ENCODE measurements at regions not wholly inside any gene's neighbourhood (a gene's known extent, or its start where the extent isn't known, plus 50 kb on each side); places are given as distances from the start of the nearest gene placed in this dataset.

GRCh38 chr17:34703533-34703932 lies 124.2 kb downstream of the TMEM132E start:
- Histone ChIP-seq H2AFZ (no peak overlapping the region), H3K27ac (ENCODE audit: low read depth) (no peak overlapping the region), H3K36me3 (ENCODE audit: insufficient read depth) (no peaks in the 10 kb centered on the region), H3K4me3 (no peak overlapping the region), H3K79me2 (replicated peaks; ENCODE audit: insufficient read depth) (no peaks in the 10 kb centered on the region), H4K20me1 (replicated peaks; ENCODE audit: insufficient read depth) (no peaks in the 10 kb centered on the region; the same call in 1 of the 2 replicates), H3K4me2 (no peak overlapping the region), H3K9me2 (ENCODE audit: insufficient read depth) (no peaks in the 10 kb centered on the region), H3K27me3 (ENCODE audit: insufficient read depth) (no peaks in the 10 kb centered on the region), H3K4me1 (ENCODE audit: insufficient read depth) (no peaks in the 10 kb centered on the region), H3F3A (replicated peaks; ENCODE audit: low read depth) (no peaks in the 10 kb centered on the region)
- Mint-ChIP-seq H3K36me3 (ENCODE audit: low read depth) (no peaks in the 10 kb centered on the region), H3K27me3 (ENCODE audit: insufficient read depth, low read depth, poor library complexity) (peaks cover 12% of the 10 kb centered on the region), H3K4me3 (no peak overlapping the region), H3K27ac (no peak overlapping the region), H3K4me1 (peaks cover 3% of the 10 kb centered on the region; the same call in 1 of the 3 replicates), H3K9me3 (peaks cover 3% of the 10 kb centered on the region; the same call in 2 of the 3 replicates)
- DNase-seq (ENCODE audit: low spot score) (peak; percentile 93), ATAC-seq (peak; percentile 88)
- TF ChIP-seq JUNB (IDR thresholded peaks at IDR 0.05; ENCODE audit: unreplicated experiment), result no peak
- TF ChIP-seq REST (IDR thresholded peaks at IDR 0.05; ENCODE audit: unreplicated experiment), result peak; percentile 92

GRCh38 chr17:34699181-34699580 lies 119.8 kb downstream of the TMEM132E start:
- H3K4me2 ChIP-seq, result no peak overlapping the region
- Mint-ChIP-seq H3K27me3 (ENCODE audit: insufficient read depth, low read depth, poor library complexity) (peaks cover 7% of the 10 kb centered on the region), H3K27ac (no peak overlapping the region), H3K4me3 (no peak overlapping the region), H3K4me1 (peaks cover 3% of the 10 kb centered on the region; the same call in 1 of the 3 replicates), H3K9me3 (no peaks in the 10 kb centered on the region), H3K36me3 (ENCODE audit: low read depth) (no peaks in the 10 kb centered on the region)
- H3K79me2 ChIP-seq (replicated peaks; ENCODE audit: insufficient read depth), result no peaks in the 10 kb centered on the region
- no peaks in the 10 kb centered on the region; the same call in 1 of the 2 replicates for H4K20me1 ChIP-seq (replicated peaks; ENCODE audit: insufficient read depth)
- no peaks in the 10 kb centered on the region for H3K27me3 ChIP-seq (ENCODE audit: insufficient read depth)
- H3F3A ChIP-seq (replicated peaks; ENCODE audit: low read depth), result no peaks in the 10 kb centered on the region
- no peak overlapping the region for H3K4me3 ChIP-seq
- no peaks in the 10 kb centered on the region for H3K4me1 ChIP-seq (ENCODE audit: insufficient read depth)
- H3K27ac ChIP-seq (ENCODE audit: low read depth), result no peak overlapping the region
- no peak for ATAC-seq
- H3K9me2 ChIP-seq (ENCODE audit: insufficient read depth), result no peaks in the 10 kb centered on the region
- DNase-seq (ENCODE audit: low spot score), result no peak
- no peak overlapping the region for H2AFZ ChIP-seq
- no peaks in the 10 kb centered on the region for H3K36me3 ChIP-seq (ENCODE audit: insufficient read depth)
- TF ChIP-seq POLR2AphosphoS5 (IDR thresholded peaks at IDR 0.05; ENCODE audit: low read depth) (no peak), NANOG (IDR thresholded peaks at IDR 0.05; ENCODE audit: borderline replicate concordance) (no peak), ZNF114 (CRISPR knock-in tag; IDR thresholded peaks at IDR 0.05) (no peak), CREB1 (CRISPR knock-in tag; IDR thresholded peaks at IDR 0.05; ENCODE audit: low read depth) (no peak), ZNF462 (CRISPR knock-in tag; IDR thresholded peaks at IDR 0.05) (no peak), STAT1 (IDR thresholded peaks at IDR 0.05; ENCODE audit: unreplicated experiment) (no peak), EZH2 (IDR thresholded peaks at IDR 0.05; ENCODE audit: low read depth, unreplicated experiment) (no peak), REST (IDR thresholded peaks at IDR 0.05; ENCODE audit: unreplicated experiment) (no peak)
